A673 (cell line): ENCODE measurements at regions not wholly inside any gene's neighbourhood (a gene's known extent, or its start where the extent isn't known, plus 50 kb on each side); places are given as distances from the start of the nearest gene placed in this dataset.

Experiments used
- EZH2 ChIP-seq: fragments of 200-600 bp; sonication (generic); IDR thresholded peaks from 2 replicates; pipeline ENCODE4 v1.6.1; 2017; ENCODE audit warnings: borderline replicate concordance, low read depth, mild to moderate bottlenecking, mixed read lengths, antibody characterized with exemption, low read length; ENCODE audit not compliant: poor library complexity, severe bottlenecking
- TF ChIP-seq, protein P1 (sequence below): fragments of 300-800, 200-600 bp; sonication (generic); conservative IDR thresholded peaks from 2 replicates; pipeline ENCODE4 v1.5.1; 2017; ENCODE audit warnings: low read depth, mild to moderate bottlenecking, antibody characterized with exemption, low read length, moderate library complexity, mixed read lengths

DNA sequence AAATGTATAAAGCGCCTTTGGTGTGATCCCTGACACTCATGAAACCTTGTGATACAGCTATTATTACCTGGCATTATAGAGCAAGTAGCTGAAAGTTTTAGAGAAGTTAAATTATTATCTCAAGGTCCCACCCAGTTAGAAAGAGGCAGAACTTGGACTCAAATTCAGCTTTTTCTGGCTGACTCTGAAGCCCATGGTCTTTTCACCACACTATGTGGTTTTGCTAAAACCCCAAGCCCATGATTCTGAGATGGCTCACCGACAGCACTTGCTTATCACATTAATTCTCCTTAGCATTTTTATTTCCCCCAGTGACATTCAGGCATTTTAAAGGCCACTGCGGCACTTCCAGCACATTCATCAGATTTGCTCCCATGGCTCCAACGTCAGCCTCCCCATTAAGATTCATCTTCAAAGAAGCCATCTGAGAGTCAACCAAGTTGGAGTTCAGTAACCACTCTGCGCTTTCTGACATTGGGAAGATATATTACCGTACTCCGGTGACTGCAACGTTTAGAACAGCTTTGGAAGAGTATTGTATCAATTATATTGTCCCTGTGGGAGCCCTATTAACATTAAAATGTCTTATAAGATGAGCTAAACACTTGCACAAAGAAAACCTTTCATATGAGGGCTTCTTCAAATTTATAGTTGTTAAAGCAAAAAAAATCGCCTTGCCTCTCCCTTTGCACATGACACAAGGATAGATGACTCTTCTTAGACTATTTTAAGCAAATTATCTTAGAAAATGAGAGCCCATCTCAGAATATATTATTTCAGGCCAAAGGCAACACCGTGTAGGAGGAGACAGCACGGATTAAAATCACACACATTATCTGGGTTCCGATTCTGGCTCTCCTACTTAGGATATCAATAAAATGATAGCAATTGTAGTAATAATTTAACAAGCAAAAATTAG, 638.1 kb downstream of the ACTL7B start:
- TF ChIP-seq, protein P1, sequence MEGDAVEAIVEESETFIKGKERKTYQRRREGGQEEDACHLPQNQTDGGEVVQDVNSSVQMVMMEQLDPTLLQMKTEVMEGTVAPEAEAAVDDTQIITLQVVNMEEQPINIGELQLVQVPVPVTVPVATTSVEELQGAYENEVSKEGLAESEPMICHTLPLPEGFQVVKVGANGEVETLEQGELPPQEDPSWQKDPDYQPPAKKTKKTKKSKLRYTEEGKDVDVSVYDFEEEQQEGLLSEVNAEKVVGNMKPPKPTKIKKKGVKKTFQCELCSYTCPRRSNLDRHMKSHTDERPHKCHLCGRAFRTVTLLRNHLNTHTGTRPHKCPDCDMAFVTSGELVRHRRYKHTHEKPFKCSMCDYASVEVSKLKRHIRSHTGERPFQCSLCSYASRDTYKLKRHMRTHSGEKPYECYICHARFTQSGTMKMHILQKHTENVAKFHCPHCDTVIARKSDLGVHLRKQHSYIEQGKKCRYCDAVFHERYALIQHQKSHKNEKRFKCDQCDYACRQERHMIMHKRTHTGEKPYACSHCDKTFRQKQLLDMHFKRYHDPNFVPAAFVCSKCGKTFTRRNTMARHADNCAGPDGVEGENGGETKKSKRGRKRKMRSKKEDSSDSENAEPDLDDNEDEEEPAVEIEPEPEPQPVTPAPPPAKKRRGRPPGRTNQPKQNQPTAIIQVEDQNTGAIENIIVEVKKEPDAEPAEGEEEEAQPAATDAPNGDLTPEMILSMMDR: no peak
- TF ChIP-seq EZH2: no peak
